Karpas-422 (cell line): ENCODE measurements at regions not wholly inside any gene's neighbourhood (a gene's known extent, or its start where the extent isn't known, plus 50 kb on each side); places are given as distances from the start of the nearest gene placed in this dataset.

Experiments used
- DNase-seq: peaks from one replicate; pipeline ENCODE4 v3.0.0-alpha.2; 2015
- H2AFZ ChIP-seq: fragments of 200-600 bp; sonication (generic); 2 replicates; pipeline ENCODE4 v1.6.1; 2014; ENCODE audit warnings: antibody characterized with exemption, low read length, mixed read lengths
- H3K27ac ChIP-seq: fragments of 200-600 bp; sonication (generic); 2 replicates; pipeline ENCODE4 v1.5.1; 2014; ENCODE audit warnings: mild to moderate bottlenecking, low read length, moderate library complexity
- H3K27me3 ChIP-seq: fragments of 200-600 bp; sonication (generic); 2 replicates; pipeline ENCODE4 v1.6.1; 2014; ENCODE audit warnings: low read length, mixed read lengths
- H3K36me3 ChIP-seq: fragments of 200-600 bp; sonication (generic); 2 replicates; pipeline ENCODE4 v1.6.1; 2014; ENCODE audit warnings: low read length, mixed read lengths; ENCODE audit not compliant: insufficient read depth
- H3K4me1 ChIP-seq: fragments of 200-600 bp; sonication (generic); 2 replicates; pipeline ENCODE4 v1.6.1; 2014; ENCODE audit warnings: mild to moderate bottlenecking, low read length, mixed read lengths
- H3K4me2 ChIP-seq: fragments of 200-600 bp; sonication (generic); 2 replicates; pipeline ENCODE4 v1.6.1; 2014; ENCODE audit warnings: low read length, low read depth, mild to moderate bottlenecking; ENCODE audit not compliant: poor library complexity, severe bottlenecking
- H3K4me3 ChIP-seq: fragments of 200-600 bp; sonication (generic); 2 replicates; pipeline ENCODE4 v1.5.1; 2014; ENCODE audit warnings: mild to moderate bottlenecking, antibody characterized with exemption, low read length, mixed read lengths
- H3K79me2 ChIP-seq: fragments of 200-600 bp; sonication (generic); 2 replicates; pipeline ENCODE4 v1.6.1; 2014; ENCODE audit warnings: mild to moderate bottlenecking, low read length, mixed read lengths
- H3K9ac ChIP-seq: fragments of 200-600 bp; sonication (generic); 2 replicates; pipeline ENCODE4 v1.6.0; 2014; ENCODE audit warnings: low read length
- H3K9me2 ChIP-seq: fragments of 200-600 bp; sonication (generic), shearing (Covaris generic); replicated peaks from 2 replicates; pipeline ENCODE4 v1.6.0; 2014; ENCODE audit warnings: mild to moderate bottlenecking, low read length, moderate library complexity; ENCODE audit not compliant: insufficient read depth
- H3K9me3 ChIP-seq: fragments of 300-700, 200-600 bp; sonication (generic); 2 replicates; pipeline ENCODE4 v1.6.1; 2014; ENCODE audit warnings: low read length, mixed read lengths
- H4K20me1 ChIP-seq: fragments of 200-600 bp; sonication (generic); 2 replicates; pipeline ENCODE4 v1.6.1; 2014; ENCODE audit warnings: mild to moderate bottlenecking, antibody characterized with exemption, low read length, low read depth; ENCODE audit not compliant: insufficient read depth

DNA sequence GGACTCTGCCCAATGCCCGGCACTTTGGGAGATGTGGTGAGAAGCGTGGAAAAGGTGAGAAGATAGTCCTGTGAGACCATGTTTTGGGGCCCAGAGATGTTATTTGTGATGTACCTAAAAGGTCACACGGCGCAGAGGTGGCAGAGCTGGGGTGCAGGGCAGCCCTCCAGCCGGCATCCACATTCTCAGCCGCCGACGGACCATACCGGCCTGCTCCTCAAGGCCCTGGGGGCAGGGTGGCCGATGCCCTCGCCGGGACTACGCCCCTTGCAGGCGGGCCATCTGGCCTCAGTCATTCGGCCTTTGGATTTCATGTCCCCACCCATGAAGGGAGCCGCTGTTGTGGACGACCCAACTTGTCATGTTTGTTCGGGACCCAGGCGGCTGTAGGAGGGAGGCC is 131.4 kb upstream of the GSE1 start:
- H3K4me1 ChIP-seq, result peaks cover 48% of the 10 kb centered on the region
- no peaks in the 10 kb centered on the region for H3K27me3 ChIP-seq
- H3K9ac ChIP-seq, result no peak overlapping the region; the same call in 1 of the 2 replicates
- H3K79me2 ChIP-seq, result no peaks in the 10 kb centered on the region
- H4K20me1 ChIP-seq, result no peaks in the 10 kb centered on the region
- no peaks in the 10 kb centered on the region for H3K9me3 ChIP-seq
- H2AFZ ChIP-seq, result no peak overlapping the region
- H3K27ac ChIP-seq, result peak overlapping the region; percentile 91; the same call in 1 of the 2 replicates
- DNase-seq, result no peak
- H3K4me3 ChIP-seq, result no peak overlapping the region
- no peaks in the 10 kb centered on the region for H3K9me2 ChIP-seq
- no peak overlapping the region for H3K4me2 ChIP-seq
- H3K36me3 ChIP-seq, result no peaks in the 10 kb centered on the region

DNA sequence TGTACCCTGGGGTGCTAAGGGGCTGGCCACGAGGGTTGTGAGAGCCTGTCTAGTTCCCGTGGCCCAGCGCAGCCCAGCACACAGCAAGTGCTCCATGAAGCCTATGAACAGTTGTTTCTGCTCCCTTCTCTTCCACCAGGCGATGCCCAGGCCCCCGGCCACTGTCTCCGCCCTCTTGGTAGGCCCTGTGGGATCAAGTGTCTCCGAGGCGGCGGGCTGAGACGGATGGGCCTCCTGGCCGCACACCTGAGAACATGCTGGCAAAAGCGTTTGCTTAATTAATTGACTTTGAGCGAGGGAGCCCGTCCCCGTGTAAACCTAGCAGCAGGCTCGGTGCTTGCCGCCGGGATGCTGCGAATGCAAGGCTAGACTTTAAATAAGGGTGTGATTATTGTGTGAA is 129.7 kb upstream of the GSE1 start:
- H3K9me3 ChIP-seq, result no peaks in the 10 kb centered on the region
- H3K4me3 ChIP-seq, result peak overlapping the region; percentile 23; the same call in 1 of the 2 replicates
- no peak overlapping the region for H2AFZ ChIP-seq
- DNase-seq, result peak; percentile 73
- no peak overlapping the region for H3K9ac ChIP-seq
- peak overlapping the region; percentile 58 for H3K4me2 ChIP-seq
- no peaks in the 10 kb centered on the region for H3K27me3 ChIP-seq
- peaks cover 48% of the 10 kb centered on the region for H3K4me1 ChIP-seq
- H3K36me3 ChIP-seq, result no peaks in the 10 kb centered on the region
- H4K20me1 ChIP-seq, result peaks cover 4% of the 10 kb centered on the region; the same call in 1 of the 2 replicates
- no peaks in the 10 kb centered on the region for H3K79me2 ChIP-seq
- 0 out of 2 replicates have a peak overlapping the region, but pooled peaks have one; percentile 12 for H3K27ac ChIP-seq
- no peaks in the 10 kb centered on the region for H3K9me2 ChIP-seq

DNA sequence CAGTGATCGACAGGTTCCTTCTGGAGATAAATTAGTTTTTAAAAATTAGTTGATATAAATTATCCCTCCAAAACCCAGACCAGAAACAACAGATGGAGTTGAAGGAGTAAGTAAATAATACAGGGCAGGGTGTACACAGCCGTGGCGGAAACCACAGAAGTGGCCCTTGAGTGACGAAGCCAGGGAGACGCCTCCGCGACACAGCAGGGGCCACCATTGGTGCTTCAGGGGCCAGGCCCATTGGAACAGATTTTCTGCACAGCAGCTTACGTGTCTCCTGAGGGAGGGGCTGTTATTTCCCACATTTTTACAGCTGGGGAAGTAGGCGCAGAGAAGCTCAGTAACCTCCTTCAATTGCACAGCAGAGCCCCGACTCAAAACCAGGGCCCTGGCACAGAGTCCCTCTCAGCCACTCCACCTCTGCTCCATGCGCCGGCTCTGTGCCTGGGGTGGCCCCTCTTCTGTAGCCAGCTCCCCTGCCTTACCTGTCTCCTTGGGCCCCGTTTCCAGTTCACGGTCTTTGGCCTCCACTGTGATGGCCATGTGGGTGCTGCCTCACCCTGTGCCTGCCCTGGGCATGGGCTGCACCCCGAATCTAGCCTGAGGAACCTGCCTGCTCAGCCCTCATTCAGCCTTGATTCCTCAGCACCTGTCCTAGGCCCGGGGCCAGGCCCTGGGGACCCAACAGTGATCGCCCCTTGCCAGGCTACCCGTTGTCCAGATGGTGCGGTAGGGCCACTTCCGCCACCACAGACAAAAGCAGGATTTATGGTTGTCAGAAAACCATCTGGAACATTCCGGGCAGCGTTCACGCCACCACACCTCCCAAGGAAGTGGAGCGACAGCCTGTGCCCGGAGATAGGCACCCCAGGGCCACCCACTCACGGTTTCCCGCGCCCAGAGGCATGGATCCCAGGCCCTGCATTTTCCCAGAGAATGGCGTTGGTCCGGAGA is 128.5 kb upstream of the GSE1 start:
- Histone ChIP-seq H3K36me3 (no peaks in the 10 kb centered on the region), H3K27ac (no peak overlapping the region), H3K79me2 (no peaks in the 10 kb centered on the region), H3K4me3 (no peak overlapping the region), H4K20me1 (peaks cover 4% of the 10 kb centered on the region; the same call in 1 of the 2 replicates), H3K27me3 (no peaks in the 10 kb centered on the region), H3K4me1 (peaks cover 46% of the 10 kb centered on the region), H3K4me2 (peak overlapping the region; percentile 58), H3K9ac (no peak overlapping the region), H3K9me3 (no peaks in the 10 kb centered on the region), H2AFZ (no peak overlapping the region), H3K9me2 (no peaks in the 10 kb centered on the region)
- no peak for DNase-seq

DNA sequence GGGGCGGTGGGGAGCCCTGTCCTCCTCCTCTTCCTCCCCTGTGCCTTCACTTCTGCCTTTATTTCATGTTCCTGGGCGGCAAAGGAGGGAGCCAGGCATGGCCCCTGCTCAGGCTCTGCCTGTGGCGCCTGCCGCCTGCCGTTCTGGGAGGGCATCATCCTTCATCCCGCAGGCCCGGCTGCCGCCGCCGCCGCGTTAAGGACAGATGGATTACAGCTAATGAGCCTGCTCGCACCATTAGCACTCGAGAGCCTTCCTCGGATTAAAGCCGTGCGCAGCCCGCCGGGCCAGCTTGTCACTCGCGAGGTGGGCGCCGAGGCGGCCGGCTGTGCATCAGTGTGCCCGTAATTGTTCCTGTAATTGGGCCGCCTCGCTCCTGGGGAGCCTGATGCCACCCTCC is 127.7 kb upstream of the GSE1 start:
- Histone ChIP-seq H3K9me2 (no peaks in the 10 kb centered on the region), H3K27me3 (no peaks in the 10 kb centered on the region), H3K4me1 (peaks cover 38% of the 10 kb centered on the region), H3K9me3 (no peaks in the 10 kb centered on the region), H3K9ac (no peak overlapping the region), H3K79me2 (no peaks in the 10 kb centered on the region), H3K4me2 (no peak overlapping the region), H3K27ac (no peak overlapping the region), H4K20me1 (peaks cover 4% of the 10 kb centered on the region; the same call in 1 of the 2 replicates), H2AFZ (no peak overlapping the region), H3K36me3 (no peaks in the 10 kb centered on the region), H3K4me3 (no peak overlapping the region)
- no peak for DNase-seq

DNA sequence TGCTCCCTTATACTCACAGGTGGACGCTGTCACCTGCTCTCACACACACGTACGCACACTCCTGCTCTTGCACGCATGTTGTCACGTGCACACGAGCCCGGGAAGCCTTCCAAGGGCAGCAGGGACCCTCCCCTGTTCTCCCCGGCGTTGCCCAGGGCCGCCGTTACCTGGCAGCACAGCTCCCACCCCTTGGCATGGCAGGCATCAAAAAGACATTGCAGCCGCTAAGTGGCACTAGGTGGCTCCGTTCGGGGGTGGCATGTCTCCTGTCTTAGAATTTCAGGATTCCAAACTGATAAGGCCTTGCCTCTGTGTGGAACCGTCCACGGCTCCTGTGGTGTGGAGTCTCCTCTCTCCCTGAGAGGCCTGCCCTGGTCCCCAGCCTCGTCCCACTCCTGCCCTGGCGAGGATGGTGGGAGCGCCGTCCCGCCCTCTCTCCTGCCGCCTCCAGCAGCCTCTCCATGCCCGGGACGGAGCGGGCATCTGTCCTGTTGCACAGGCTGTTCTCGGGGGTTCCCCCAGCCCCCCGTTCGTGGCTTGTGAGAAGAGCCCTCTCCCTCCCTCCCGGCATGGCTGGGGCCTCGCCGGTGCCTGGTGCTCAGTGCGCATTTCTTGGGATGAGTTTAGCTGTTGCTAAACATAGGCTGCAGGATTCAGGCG is 126.7 kb upstream of the GSE1 start:
- Histone ChIP-seq H3K27me3 (no peaks in the 10 kb centered on the region), H2AFZ (no peak overlapping the region), H3K36me3 (no peaks in the 10 kb centered on the region), H3K4me2 (no peak overlapping the region), H3K9me2 (no peaks in the 10 kb centered on the region), H4K20me1 (peaks cover 4% of the 10 kb centered on the region; the same call in 1 of the 2 replicates), H3K9ac (no peak overlapping the region), H3K27ac (no peak overlapping the region), H3K79me2 (no peaks in the 10 kb centered on the region), H3K9me3 (no peaks in the 10 kb centered on the region), H3K4me3 (no peak overlapping the region), H3K4me1 (peaks cover 31% of the 10 kb centered on the region)
- no peak for DNase-seq

DNA sequence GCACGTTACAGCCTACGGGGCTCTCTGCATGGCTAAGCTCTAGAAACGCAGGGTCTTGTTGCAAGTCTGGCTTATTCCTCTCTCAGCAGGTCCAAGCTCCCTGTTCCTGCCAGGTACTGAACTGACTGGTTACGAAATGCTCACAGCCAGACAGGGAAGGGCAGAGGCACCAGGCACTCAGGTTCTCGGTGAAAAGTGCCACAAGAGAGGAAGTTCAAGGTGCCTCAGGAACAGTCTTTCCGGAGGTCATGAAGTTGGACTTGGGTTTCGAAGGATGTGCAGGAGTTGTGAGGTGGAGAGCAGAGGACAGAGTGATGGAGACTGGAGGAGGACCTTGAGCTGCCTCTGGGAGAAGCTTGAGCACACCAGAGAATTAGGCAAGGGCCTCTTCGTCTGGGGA is 124.7 kb upstream of the GSE1 start:
- H3K9me3 ChIP-seq, result no peaks in the 10 kb centered on the region
- no peak overlapping the region for H3K9ac ChIP-seq
- no peak overlapping the region for H3K27ac ChIP-seq
- no peak overlapping the region for H3K4me2 ChIP-seq
- H3K9me2 ChIP-seq, result no peaks in the 10 kb centered on the region
- no peak overlapping the region for H3K4me3 ChIP-seq
- DNase-seq, result no peak
- peaks cover 4% of the 10 kb centered on the region; the same call in 1 of the 2 replicates for H4K20me1 ChIP-seq
- peaks cover 10% of the 10 kb centered on the region for H3K4me1 ChIP-seq
- H3K27me3 ChIP-seq, result no peaks in the 10 kb centered on the region
- H3K79me2 ChIP-seq, result no peaks in the 10 kb centered on the region
- H2AFZ ChIP-seq, result no peak overlapping the region
- no peaks in the 10 kb centered on the region for H3K36me3 ChIP-seq

DNA sequence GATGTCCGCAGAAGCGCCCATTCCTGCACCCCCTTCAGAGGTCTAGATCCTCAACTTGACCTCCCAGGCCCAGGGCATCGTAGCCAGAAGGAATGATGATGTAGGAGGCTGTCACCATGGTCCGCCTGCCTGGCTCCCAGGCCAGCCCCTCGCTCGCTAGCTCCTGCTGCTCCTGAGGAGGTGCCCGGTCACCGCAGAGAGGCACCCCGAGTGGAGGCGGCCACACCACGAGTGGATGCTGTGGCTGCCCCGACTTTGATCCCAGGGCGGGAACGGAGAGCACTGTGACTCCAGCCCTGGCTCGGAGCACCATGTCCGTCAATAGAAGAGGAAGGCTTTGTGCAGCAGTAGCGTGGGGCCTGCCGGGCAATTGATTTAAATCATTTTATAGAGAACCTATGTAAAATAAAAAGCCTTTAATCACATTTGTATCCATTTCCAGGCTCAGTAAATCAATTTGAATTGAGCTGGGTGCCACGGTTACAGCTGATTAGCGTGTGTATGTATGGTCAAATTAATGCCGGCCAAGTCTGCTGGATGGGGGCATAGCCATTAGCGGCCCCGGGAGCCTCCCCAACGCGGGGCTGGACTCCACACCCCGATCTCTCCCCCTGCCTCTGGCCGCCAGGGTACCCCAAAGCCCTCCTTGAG is 122.6 kb upstream of the GSE1 start:
- Histone ChIP-seq H3K4me2 (no peak overlapping the region), H3K9me2 (no peaks in the 10 kb centered on the region), H3K9ac (no peak overlapping the region), H3K79me2 (no peaks in the 10 kb centered on the region), H3K4me1 (0 out of 2 replicates have a peak, but pooled peaks cover 3% of the 10 kb centered on the region), H3K4me3 (no peak overlapping the region), H3K9me3 (no peaks in the 10 kb centered on the region), H3K36me3 (no peaks in the 10 kb centered on the region), H2AFZ (no peak overlapping the region), H3K27ac (no peak overlapping the region), H4K20me1 (peaks cover 4% of the 10 kb centered on the region; the same call in 1 of the 2 replicates), H3K27me3 (no peaks in the 10 kb centered on the region)
- no peak for DNase-seq
